HG03460 (cell line): ENCODE measurements at regions not wholly inside any gene's neighbourhood (a gene's known extent, or its start where the extent isn't known, plus 50 kb on each side); places are given as distances from the start of the nearest gene placed in this dataset.
A peak's percentile ranks its signal among the peaks of the same experiment; 100 is the strongest.
"Not testable (repeated sequence)": the region's sequence is repeated elsewhere in the genome, so short reads cannot be mapped to it uniquely, and the experiment has no call there.

ENCODE experiments used
- ATAC-seq: cut with Tn5 transposase; IDR thresholded peaks from one replicate; pipeline ENCODE4 v1.9.1; 2021; ENCODE audit not compliant: unreplicated experiment

DNA sequence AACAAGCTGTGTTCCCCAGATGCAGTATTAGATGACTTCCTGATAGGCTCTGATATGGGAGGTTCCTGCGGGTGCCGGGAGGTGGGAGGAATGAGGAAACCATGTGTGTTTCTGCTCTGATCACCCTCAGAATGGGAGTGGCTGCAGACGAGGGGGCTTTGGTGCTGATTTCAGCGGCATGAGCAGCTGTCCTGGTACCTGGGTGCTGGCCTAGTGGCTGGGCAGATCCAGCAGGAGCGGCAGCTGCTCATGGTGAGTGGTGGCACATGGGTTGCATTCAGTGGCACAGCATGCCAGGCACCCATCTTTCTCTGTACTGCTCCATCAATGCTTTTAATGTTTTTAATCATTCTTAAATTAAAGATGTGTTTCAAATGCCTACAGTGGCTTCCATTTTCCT is 177.2 kb upstream of the NETO1 start:
- ATAC-seq, result no peak

DNA sequence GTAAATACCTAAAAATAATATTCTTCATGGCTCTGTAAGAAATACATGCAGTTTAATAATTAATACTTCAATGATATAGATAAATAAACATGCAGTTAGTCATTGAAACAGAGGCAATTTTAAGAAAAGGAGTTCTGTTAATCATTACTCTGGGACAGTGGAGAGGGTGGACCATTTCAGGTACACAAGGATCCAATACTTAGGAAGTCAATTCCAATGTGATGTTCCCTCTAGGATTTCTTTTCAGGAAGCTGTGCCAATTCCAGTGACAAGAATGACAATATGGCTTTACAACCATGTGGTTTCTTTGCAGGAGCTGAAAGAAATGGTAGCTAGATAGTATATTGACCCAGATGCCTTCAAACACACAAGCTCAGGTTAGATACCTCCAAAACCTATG is 175.8 kb upstream of the NETO1 start:
- no peak for ATAC-seq

DNA sequence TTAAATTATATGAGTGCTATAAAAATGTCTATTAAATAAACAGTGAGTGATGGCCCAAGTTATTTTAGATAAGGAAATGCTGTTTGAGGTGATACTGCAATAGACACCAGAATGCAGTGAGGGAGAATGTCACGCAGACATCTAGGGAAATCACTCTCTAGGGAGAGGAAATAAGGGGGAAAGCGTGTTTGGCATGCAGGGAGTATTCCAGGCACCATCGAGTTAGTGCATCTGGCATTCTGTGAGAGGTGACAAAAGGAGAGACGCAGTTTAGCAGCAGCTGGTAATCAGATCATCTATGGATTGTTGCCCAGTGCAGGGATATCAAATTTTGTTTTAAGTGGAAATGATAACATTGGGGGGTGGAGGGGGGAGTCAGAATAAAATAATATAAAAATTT is 175.4 kb upstream of the NETO1 start:
- no peak for ATAC-seq

DNA sequence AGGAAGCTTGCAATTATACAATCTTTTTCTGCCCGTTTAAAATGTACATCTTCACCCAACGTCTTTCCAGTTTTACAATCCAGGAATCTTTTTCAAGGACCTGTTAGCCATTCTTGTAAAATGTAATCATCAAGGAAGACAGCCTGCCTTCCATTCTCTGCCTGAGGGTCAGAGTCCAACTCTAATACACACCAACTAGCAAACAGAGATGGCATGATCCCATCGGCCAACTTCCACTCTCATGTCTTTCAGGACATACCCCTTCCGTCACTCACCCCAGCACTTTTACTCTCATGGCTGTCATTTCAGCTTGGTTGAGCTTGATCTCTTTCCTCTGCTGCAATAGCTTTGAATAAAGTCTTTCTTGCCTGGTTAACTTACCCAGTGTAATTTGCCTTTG is 172.5 kb upstream of the NETO1 start:
- no peak for ATAC-seq

DNA sequence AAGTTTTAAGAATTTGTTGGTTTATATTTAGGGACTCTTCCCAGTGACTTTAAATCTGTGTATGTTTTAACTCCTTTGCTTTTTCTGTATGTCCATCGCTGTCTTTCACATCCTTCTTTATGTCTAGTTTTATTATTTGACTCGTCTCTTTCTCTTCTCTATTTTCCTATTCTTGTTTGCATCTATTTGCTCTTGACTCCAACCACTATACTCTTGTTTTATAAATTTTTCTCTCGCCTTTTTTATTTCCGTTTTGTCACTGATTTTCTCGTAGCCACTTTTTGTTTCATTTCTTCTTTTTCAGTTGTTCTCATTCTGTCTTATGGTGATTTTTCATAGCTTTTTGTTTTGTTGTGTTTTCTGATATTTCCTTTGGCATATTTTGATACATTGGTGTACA is 170.5 kb upstream of the NETO1 start:
- no peak for ATAC-seq

DNA sequence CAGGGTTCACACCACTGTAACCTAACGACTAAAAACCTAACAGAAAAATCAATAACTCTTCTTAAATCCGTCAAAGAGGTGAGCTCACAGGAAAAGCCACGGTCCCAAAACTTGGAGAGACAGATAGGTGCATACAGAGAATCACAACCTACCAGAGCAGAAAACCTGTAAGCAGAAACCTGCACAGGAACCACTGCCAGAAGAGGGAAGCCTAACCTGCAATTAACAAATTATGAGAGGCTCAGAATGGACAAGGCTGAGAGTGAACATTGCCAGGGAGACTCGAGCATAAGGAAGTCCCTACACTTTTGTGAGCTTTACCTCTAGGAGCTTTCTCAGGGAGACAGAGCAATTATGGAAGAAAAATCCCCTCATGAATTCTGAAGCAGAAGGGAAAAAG is 156.2 kb upstream of the NETO1 start:
- no peak for ATAC-seq

DNA sequence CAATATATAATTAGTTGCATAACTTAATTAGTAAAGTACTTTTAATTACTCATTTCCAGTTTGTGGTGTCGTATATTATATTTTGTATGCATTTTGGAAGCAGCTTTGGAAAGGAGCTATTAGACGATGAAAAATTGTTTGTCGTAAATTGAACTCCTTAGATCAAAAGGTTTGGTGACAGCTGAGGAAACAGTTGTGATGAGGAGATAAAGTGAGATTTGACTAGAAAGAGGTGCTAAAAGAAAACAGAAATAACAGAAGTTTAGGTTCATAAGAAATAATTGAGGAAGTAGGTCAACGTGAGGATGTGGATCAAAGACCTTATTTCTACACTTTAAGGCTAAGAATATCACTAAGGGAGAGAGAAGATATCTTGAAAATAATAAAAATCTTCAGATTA is 141.9 kb upstream of the NETO1 start:
- ATAC-seq, result no peak

DNA sequence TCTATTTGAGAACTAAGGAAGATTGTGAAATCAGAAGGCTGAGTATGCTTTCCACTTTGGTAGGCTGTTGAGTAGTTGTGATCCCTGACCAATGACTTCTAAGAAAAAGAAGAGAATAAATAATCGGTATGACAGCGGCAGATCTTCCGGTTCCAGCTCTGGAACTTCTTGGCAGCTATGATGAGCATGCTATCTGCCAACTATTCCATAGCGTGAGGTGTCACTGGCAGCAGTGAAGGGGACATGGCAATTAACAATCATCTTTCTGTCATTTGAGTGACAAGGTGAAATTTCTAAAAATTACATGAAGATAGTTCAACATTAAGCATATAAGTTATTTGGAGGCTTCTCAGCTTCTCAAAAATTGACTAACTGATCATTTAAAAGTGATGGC is 140.1 kb upstream of the NETO1 start:
- ATAC-seq, result no peak

DNA sequence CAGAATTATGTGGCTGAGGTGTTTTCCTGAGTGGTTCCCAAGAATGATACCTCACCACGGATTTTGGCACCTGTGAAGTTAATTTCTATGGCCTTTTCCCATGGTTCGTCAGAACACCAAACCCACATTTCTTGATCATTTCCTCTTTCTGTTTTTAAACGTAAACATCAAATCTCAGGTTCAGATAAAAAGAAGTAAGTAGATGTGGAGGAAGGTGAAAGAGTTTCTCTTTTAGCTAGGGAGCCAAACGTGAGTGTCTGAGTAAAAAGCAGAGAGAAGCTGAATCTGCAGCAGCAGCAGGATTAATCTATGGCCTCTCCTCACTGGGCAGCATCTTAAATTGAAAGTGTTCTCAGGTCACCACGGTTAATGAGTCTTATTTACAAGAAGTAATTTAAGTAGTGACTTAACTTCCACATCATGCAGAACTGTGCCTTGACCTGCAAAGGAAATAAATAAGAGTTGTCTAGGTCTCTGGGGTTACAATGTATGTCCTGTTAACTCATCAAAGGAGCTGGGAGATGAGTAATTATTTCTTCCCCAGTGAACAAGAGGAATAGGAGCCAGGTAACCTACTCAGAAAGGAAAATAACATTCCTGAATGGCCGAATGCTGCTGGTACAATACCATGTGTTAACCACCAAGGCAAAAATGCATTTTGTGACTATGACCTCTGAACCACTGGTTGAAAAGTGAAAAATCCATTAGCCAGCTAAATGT is 139.6 kb upstream of the NETO1 start:
- no peak for ATAC-seq

DNA sequence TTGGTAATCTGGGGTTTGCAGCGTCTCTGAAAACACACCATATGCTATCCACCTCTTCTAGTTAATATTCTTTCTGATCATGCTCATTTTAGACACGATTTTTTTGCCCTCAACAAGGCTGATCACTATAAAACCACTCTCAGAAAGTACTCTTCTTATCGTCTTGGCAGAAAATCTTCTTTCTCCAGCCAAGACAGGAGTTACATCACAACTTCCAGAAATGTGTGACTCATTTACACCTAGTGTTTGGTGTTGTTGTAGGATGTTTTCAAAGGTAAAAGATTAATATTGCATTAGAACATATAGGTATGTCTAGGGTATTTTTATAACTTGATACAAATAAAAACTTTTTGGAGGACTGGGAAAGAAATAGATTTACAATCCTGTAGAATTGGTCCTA is 138.5 kb upstream of the NETO1 start:
- no peak for ATAC-seq

DNA sequence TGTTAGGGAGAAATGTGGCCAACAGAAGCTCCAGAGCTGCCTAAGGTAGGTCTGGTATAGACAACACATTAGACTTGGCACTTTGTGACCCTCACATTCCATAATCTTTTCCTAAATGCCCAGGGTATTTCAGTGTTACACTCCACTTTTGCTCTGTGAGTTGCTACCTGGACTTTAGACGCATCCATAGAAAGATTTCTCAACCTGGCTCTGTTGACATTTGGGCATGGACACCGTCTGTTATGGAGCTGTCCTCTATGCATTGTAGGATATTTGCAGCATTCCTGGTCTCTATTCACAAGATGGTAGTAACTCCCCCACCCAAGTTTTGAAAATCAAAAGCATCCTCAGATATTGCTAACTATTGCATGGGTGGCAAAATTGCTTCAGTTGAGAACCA is 136.5 kb upstream of the NETO1 start:
- ATAC-seq, result no peak

DNA sequence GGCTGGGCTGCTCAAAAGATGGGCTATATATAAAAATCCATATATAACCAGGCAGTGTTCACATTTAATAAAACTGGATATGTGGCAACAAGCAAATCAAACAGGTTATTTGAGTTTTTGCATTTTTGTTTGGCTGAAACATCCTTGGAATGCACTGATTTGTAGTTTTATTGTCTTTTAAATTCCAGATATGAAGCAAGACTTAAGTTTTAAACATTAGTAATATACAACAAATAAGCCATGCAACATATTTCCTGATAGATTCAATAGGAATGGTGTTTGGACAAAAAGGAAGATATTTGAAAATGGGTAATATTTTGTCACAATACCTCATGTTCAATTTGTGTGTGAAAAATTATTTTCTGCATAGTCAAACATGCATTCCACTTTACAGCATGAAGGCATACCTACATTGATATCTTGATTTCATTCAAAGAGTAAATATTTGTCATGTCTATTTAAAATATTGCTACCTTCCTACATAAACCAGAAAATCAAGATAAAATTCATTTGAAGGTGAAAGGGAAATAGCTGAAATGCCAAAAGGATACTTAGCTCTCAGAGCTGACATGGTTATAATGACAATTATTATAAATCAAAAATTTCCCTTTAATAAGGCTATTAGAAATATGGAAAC is 132.3 kb upstream of the NETO1 start:
- ATAC-seq, result no peak

DNA sequence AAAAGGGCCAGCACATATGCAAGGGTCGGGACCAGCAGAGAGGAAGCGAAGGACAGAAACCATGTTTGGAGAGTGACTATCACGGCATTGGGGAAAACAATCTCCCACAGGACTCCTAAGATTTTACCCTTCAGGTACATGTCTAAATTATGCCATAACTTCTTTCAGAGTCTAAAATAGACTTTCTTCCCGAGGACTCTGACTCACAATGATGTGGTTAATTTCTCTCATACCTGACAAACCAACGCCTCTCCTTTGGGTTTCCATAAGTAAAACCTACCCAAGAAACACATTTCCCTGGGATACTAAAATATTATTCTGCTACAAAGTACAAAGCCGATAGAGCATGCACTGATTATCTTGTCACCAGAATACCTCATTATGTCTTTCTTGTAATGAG is 127.8 kb upstream of the NETO1 start:
- no peak for ATAC-seq

DNA sequence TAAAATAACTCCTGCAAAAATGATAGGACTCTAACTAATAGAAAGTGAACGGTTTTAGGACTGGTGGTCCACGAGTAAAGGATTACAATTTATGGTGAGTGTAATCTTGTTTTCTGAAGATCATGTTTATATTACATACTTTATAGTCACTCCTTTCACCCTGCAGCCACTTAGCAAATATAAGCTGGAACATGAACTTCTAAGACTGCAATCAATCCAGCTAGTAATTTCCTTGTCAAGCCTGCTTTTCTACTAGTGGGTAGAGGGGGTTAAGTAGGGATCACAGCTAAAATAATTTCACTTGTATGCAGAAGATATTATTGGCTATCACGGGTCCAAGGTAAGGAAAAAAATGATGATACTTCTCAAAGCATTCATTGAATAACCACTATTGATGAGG is 125.5 kb upstream of the NETO1 start:
- no peak for ATAC-seq

DNA sequence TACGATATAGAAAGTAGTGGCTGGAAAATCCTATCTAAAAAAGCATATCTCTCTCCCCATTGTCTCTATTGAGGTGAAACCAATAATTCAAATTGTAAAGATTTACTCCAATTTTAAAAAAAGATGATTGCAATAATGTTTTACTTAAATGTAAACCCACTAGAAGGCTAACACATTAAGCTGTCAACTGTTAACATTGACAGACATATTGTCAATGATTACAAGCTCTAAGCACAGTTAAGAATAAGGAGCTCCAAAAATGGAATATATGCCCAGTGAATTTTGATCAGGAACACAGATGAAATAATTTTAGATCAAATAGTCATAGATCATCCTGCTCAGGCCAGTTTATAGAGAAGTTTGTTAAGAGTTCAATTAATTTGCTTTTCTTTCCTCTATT is 123.6 kb upstream of the NETO1 start:
- no peak for ATAC-seq

DNA sequence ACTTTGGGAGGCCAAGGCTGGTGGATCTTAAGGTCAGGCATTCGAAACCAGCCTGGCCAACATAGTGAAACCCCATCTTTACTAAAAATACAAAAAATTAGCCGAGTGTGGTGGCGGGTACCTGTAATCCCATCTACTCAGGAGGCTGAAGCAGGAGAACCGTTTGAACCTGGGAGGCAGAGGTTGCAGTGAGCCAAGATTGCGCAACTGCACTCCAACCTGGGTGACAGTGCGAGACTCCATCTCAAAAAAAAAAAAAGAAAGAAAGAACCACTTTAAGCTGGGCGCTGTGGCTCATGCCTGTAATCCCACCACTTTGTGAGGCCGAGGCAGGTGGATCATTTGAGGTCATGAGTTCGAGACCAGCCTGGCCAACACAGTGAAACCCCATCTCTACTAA is 119.8 kb upstream of the NETO1 start:
- ATAC-seq, result not testable (repeated sequence)

DNA sequence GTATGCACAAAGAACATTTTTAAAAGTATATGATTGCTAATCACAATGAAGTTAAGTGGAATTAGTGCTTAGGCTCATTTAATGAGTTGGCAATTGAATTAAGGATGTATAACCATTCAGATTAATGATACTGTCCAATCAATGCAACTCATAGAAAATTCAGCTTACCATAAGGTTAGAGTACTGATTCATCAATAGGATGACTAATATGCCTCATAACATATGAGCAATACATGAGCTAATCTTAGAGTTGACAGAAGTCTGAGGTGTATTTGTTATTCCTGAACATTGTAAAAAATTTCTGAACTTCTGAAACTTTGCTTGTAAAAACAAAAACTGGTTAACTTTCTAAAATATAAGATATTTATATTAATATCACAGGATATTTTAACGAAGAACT is 118.3 kb upstream of the NETO1 start:
- ATAC-seq, result no peak

DNA sequence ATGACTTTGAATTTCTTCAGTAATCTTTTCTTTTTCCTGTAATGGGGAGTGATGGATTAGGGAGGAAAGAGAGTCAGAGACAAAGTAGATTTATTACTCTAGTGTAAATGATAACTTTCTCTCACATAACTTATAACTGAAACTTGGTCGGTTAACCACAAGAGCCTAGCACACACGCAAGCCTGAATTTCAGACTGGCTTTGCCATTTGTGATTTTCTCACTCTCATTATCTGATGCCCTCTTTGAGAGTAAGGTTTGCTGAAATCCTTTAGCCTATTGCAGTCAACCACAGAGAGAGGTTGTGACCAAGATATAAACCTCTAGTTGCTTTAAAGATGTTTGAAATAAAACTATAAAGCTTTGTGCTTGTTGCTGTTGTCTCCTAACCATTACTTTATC is 117.9 kb upstream of the NETO1 start:
- ATAC-seq, result peak; percentile 93

DNA sequence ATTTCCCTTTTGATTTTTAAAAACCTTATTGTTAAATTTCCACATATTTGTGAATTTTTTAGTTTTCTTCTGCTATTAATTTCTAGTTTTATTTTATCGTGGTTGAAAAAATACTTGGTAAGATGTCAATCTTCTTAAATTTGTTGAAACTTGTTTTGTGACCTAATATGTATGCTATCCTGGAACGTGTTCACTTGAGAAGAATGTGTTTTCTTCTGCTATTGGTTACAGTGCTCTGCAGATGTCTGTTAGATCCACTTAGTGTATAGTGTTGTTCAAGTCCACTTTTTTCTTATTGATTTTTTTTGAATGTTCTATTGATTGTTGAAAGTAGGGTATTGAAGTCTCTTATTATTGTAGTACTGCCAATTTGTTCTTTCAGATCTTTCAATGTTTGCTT is 116.5 kb upstream of the NETO1 start:
- ATAC-seq, result no peak

DNA sequence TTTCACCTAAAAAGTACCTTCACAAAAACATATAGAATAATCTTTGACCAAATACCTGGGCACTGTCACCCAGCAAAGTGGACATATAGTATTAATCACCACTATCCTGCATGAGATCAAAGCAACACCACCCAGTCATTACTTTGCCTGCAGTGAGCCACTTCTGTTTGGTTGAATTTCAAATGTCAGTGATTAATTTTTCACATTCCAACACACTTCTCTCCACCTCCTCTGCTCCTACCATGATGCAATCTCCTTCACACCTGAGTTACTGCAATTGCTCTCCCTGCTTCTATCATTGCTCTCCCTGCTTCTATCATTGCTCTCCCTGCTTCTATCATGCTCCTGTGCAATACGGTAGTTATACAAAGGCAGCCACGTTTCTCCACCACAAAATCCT is 106.1 kb upstream of the NETO1 start:
- ATAC-seq, result no peak

DNA sequence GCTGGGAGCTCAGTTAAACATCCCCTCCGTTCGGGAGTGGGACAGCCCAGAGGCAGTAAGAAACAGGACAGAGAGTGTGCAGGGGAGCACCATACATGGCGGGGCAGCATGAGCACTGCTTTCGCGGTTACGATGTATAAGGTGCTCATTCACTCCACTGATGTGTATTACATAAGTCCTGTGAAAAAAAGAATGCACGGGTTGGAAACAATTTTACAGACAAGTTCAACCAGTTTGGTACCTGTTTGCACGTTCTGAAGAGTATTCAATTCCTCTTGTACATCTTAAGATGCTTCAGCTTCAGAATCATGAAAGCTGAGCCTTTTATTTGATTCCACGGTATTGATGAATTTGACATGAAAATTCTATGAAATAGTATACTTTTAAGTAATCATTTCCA is 97.8 kb upstream of the NETO1 start:
- no peak for ATAC-seq

DNA sequence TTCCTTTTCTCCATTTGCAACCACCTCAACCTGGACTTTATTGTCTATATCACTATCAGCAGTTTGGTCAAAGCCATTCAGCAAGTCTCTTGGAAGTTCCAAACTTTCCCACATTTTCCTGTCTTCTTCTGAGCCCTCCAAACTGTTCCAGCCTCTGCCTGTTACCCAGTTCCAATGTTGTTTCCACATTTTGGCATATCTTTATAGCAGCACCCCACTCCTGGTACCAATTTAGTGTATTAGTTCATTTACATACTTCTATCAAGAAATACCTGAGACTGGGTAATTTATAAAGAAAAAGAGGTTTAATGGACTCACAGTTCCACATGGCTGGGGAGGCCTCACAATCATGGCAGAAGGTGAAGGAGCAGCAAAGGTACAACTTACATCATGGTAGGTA is 90.4 kb upstream of the NETO1 start:
- ATAC-seq, result not testable (repeated sequence)

DNA sequence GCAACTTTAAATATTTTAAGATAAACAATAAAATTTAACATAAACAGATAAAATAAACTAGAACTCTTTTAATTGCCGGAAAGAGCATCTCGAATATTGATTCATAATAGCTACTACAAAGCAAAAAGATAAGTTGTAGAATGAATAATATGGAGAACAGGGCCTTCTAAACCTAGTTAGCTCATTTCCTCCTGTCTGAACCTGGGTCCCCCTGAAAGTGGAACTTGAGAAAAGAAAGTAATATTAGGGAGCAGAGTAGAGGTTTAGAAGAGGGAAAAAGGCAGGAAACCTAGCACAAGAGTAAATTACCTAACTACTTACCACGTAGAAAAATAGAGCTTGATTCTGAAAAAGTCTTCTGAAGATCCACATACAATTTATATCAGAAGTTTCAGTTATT is 80.7 kb upstream of the NETO1 start:
- ATAC-seq, result no peak
